Peyer's patch (tissue), 4 donors: ENCODE measurements at regions not wholly inside any gene's neighbourhood (a gene's known extent, or its start where the extent isn't known, plus 50 kb on each side); places are given as distances from the start of the nearest gene placed in this dataset.

Experiments used
- CTCF ChIP-seq, 6 experiments: fragments of 450-650 bp in 4 of 6; fragments of 200-600 bp in 2 of 6; sonication (generic) in 1 of 6; IDR thresholded peaks; one replicate each; pipeline ENCODE4 v1.5.1; 2017 to 2019; ENCODE audit warnings: antibody characterized with exemption in 6 of 6, mild to moderate bottlenecking in 3 of 6, moderate library complexity in 1 of 6
- POLR2A ChIP-seq, 2 donors: fragments of 450-650 bp; IDR thresholded peaks; one replicate each; pipeline ENCODE4 v1.5.1; 2017; ENCODE audit warnings: antibody characterized with exemption in 2 of 2, mild to moderate bottlenecking in 2 of 2, moderate library complexity in 2 of 2

GRCh38 chr4:175129797-175130196 lies 211.6 kb downstream of the ADAM29 start:
- TF ChIP-seq CTCF (IDR thresholded peaks at IDR 0.05) (no peak), POLR2A (IDR thresholded peaks at IDR 0.05) (no peak)
